ENCODE measurements at regions not wholly inside any gene's neighbourhood (a gene's known extent, or its start where the extent isn't known, plus 50 kb on each side); places are given as distances from the start of the nearest gene placed in this dataset.

- TF ChIP-seq CTCF (IDR thresholded peaks at IDR 0.05; ENCODE audit: control insufficient read depth, insufficient read depth, low read depth, low read length, missing control alignments) = no peak
- DNase-seq (ENCODE audit: low read depth) = no peak
- no peak overlapping the region for H3K4me3 ChIP-seq (ENCODE audit: control insufficient read depth, low read depth, low read length)
Observed at GRCh38 chr1:208597571-208597970, 353.4 kb upstream of the PLXNA2 start.

GRCh38 chr1:208598021-208598420 lies 353.8 kb upstream of the PLXNA2 start:
- no peak overlapping the region for H3K4me3 ChIP-seq (ENCODE audit: control insufficient read depth, low read depth, low read length)
- no peak for DNase-seq (ENCODE audit: low read depth)
- no peak for TF ChIP-seq CTCF (IDR thresholded peaks at IDR 0.05; ENCODE audit: control insufficient read depth, insufficient read depth, low read depth, low read length, missing control alignments)

GRCh38 chr1:208599063-208599462 lies 354.9 kb upstream of the PLXNA2 start:
- no peak for TF ChIP-seq CTCF (IDR thresholded peaks at IDR 0.05; ENCODE audit: control insufficient read depth, insufficient read depth, low read depth, low read length, missing control alignments)
- no peak for DNase-seq (ENCODE audit: low read depth)
- H3K4me3 ChIP-seq (ENCODE audit: control insufficient read depth, low read depth, low read length) = no peak overlapping the region

GRCh38 chr1:208600456-208601190 lies 356.4 kb upstream of the PLXNA2 start:
- no peak overlapping the region for H3K4me3 ChIP-seq (ENCODE audit: control insufficient read depth, low read depth, low read length)
- DNase-seq (ENCODE audit: low read depth) = no peak
- no peak for TF ChIP-seq CTCF (IDR thresholded peaks at IDR 0.05; ENCODE audit: control insufficient read depth, insufficient read depth, low read depth, low read length, missing control alignments)

GRCh38 chr1:208601561-208601960 lies 357.4 kb upstream of the PLXNA2 start:
- no peak for TF ChIP-seq CTCF (IDR thresholded peaks at IDR 0.05; ENCODE audit: control insufficient read depth, insufficient read depth, low read depth, low read length, missing control alignments)
- no peak overlapping the region for H3K4me3 ChIP-seq (ENCODE audit: control insufficient read depth, low read depth, low read length)
- DNase-seq (ENCODE audit: low read depth) = no peak

- no peak for TF ChIP-seq CTCF (IDR thresholded peaks at IDR 0.05; ENCODE audit: control insufficient read depth, insufficient read depth, low read depth, low read length, missing control alignments)
- no peak for DNase-seq (ENCODE audit: low read depth)
Observed at GRCh38 chr1:208603721-208604120, 359.5 kb upstream of the PLXNA2 start.

More at GRCh38 chr1:208603721-208604120, 359.5 kb upstream of the PLXNA2 start:
- H3K4me3 ChIP-seq (ENCODE audit: control insufficient read depth, low read depth, low read length) = no peak overlapping the region

Measured in AG09309 (cell line).